ENCODE measurements at regions not wholly inside any gene's neighbourhood (a gene's known extent, or its start where the extent isn't known, plus 50 kb on each side); places are given as distances from the start of the nearest gene placed in this dataset.

DNA sequence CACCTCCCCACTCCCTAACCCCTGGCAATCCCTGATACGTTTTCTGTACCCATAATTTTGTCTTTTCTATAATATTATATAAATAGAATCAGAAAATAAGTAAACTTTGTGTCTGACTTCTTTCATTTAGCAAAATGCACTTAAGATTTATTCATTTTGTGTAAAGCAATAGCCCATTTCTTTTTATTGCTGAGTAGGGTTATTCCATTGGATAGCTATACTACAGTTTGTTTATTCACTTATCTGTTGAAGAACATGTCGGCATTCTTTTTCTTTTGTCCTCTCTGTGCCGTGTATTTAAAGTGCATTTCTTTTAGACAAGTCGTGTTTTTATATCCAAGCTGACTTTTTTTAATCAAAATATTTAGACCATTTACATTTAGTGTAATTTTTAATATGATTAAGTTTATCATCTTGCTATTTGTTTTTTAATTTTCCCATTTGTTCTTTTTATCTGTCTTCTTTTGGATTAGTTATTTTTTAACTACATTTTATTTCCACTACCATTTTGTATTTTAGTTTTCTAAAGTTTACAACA is 176.4 kb upstream of the TSHZ3 start:
- TF ChIP-seq, protein P1, sequence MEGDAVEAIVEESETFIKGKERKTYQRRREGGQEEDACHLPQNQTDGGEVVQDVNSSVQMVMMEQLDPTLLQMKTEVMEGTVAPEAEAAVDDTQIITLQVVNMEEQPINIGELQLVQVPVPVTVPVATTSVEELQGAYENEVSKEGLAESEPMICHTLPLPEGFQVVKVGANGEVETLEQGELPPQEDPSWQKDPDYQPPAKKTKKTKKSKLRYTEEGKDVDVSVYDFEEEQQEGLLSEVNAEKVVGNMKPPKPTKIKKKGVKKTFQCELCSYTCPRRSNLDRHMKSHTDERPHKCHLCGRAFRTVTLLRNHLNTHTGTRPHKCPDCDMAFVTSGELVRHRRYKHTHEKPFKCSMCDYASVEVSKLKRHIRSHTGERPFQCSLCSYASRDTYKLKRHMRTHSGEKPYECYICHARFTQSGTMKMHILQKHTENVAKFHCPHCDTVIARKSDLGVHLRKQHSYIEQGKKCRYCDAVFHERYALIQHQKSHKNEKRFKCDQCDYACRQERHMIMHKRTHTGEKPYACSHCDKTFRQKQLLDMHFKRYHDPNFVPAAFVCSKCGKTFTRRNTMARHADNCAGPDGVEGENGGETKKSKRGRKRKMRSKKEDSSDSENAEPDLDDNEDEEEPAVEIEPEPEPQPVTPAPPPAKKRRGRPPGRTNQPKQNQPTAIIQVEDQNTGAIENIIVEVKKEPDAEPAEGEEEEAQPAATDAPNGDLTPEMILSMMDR (IDR thresholded peaks at IDR 0.05) = no peak
- no peak for TF ChIP-seq POLR2A (IDR thresholded peaks at IDR 0.05)
